Gastroesophageal sphincter (tissue), 4 donors: ENCODE measurements at regions not wholly inside any gene's neighbourhood (a gene's known extent, or its start where the extent isn't known, plus 50 kb on each side); places are given as distances from the start of the nearest gene placed in this dataset.

ENCODE experiments used
- ATAC-seq: fragments of 150-250 bp; one replicate; pipeline ENCODE4 v1.9.1; 2016; ENCODE audit warnings: mild to moderate bottlenecking, moderate library complexity
- H3K27ac ChIP-seq, 4 donors: fragments of 200-600 bp; sonication (generic) in 3 of 4; 1 replicate in 3 of 4; 2 replicates in 1 of 4; pipeline ENCODE4 v1.5.1; 2016 to 2019
- H3K27me3 ChIP-seq: fragments of 200-600 bp; sonication (generic); one replicate; pipeline ENCODE4 v1.5.1; 2019
- H3K36me3 ChIP-seq, 2 donors: fragments of 200-600 bp; sonication (generic); one replicate each; pipeline ENCODE4 v1.5.1; 2019; ENCODE audit warnings: control low read depth in 1 of 2
- H3K4me1 ChIP-seq, 3 donors: fragments of 200-600 bp; sonication (generic); 1 replicate in 2 of 3; 2 replicates in 1 of 3; pipeline ENCODE4 v1.5.1; 2016 to 2019; ENCODE audit warnings: control low read depth in 2 of 3
- H3K4me3 ChIP-seq, 2 donors: fragments of 200-600 bp; sonication (generic); one replicate each; pipeline ENCODE4 v1.5.1; 2019; ENCODE audit warnings: mild to moderate bottlenecking in 1 of 2, moderate library complexity in 1 of 2
- H3K9me3 ChIP-seq, 3 donors: fragments of 200-600 bp; sonication (generic); one replicate each; pipeline ENCODE4 v1.5.1; 2017 to 2019; ENCODE audit warnings: control low read depth in 2 of 3
- CTCF ChIP-seq, 4 experiments: fragments of 200-600 bp in 2 of 4; fragments of 450-650 bp in 2 of 4; sonication (generic) in 1 of 4; IDR thresholded peaks; one replicate each; pipeline ENCODE4 v1.5.1; 2017 to 2019; ENCODE audit warnings: antibody characterized with exemption in 4 of 4, mild to moderate bottlenecking in 2 of 4, moderate library complexity in 2 of 4
- EP300 ChIP-seq: sonication (generic); formaldehyde crosslinking; IDR thresholded peaks from one replicate; pipeline ENCODE4 v1.6.1; 2017; ENCODE audit warnings: antibody characterized with exemption, mild to moderate bottlenecking
- POLR2A ChIP-seq, 2 donors: fragments of 450-650 bp; IDR thresholded peaks; one replicate each; pipeline ENCODE4 v1.6.1; 2017; ENCODE audit warnings: antibody characterized with exemption in 2 of 2, mild to moderate bottlenecking in 2 of 2, moderate library complexity in 1 of 2
- POLR2AphosphoS5 ChIP-seq: sonication (generic); formaldehyde crosslinking; IDR thresholded peaks from one replicate; pipeline ENCODE4 v1.6.1; 2017; ENCODE audit warnings: antibody characterized with exemption
- WGBS, 2 donors: methylation state at CpG; one replicate each; pipeline ENCODE4 v1.1.5; 2018; ENCODE audit warnings: low coverage in 1 of 2; 5-methylcytosine and 5-hydroxymethylcytosine counted together

DNA sequence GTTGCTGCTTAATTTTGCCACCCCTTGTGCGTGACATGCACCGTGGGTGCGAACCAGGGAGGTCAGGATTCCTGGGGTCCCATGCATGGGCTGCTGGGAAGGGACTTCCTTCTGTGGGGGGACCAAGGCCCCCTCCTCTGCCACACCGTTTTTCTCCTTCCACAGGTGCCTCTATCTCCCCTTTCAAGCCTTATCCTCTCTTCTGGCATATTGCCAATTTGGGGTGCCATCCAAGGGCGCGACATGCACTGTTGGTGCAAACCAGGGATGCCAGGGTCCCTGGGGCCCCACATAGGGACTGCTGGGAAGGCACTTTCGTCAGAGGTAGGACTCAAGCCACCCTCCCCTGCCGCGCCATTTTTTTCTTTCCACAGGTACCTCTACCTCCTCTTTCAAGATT, 289.0 kb downstream of the ALG10 start:
- no peak overlapping the region for H3K4me3 ChIP-seq
- H3K27ac ChIP-seq: no peak overlapping the region
- peaks cover 0 to 34% (median 0%) of the 10 kb centered on the region in 3 donors for H3K9me3 ChIP-seq
- no peak for TF ChIP-seq POLR2A (IDR thresholded peaks at IDR 0.05)
- no peak for TF ChIP-seq POLR2AphosphoS5
- no peak for TF ChIP-seq EP300
- no peak for TF ChIP-seq CTCF (IDR thresholded peaks at IDR 0.05)
- peaks cover 16% of the 10 kb centered on the region for H3K27me3 ChIP-seq
- H3K4me1 ChIP-seq: no peaks in the 10 kb centered on the region
- 65 to 93% methylated on average over 3 to 9 of the region's 9 CpGs for WGBS, 2 donors
- H3K36me3 ChIP-seq: no peaks in the 10 kb centered on the region
- no peak for ATAC-seq

DNA sequence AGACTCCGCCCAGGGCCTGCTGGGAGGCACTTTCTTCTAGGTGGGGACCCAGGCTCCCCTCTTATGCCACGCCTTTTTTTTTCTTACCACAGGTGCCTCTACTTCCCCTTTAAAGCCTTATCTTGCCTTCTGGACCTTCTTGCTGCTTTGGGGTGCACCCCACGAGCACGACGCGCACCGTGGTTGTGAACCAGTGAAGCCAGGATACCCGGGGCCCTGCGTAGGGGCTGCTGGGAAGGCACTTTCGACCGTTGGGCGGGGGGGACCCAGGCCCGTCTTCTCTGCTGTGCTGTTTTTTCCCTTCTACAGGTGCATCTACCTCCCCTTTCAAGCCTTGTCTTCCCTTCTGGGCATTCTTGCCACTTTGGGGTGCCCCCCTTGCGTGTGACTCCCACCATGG, 305.4 kb downstream of the ALG10 start:
- Histone ChIP-seq H3K4me1 (no peaks in the 10 kb centered on the region), H3K4me3 (no peak overlapping the region), H3K9me3 (peaks cover 0 to 45% (median 0%) of the 10 kb centered on the region in 3 donors), H3K27ac (no peak overlapping the region), H3K27me3 (peaks cover 66% of the 10 kb centered on the region), H3K36me3 (no peaks in the 10 kb centered on the region)
- ATAC-seq: no peak
- WGBS, 2 donors: 86% methylated on average over 13 of the region's 14 CpGs; no CpG with 5 or more reads in 1 of the 2 donors
- TF ChIP-seq POLR2AphosphoS5 (no peak), POLR2A (IDR thresholded peaks at IDR 0.05) (no peak), EP300 (no peak), CTCF (IDR thresholded peaks at IDR 0.05) (no peak)

- Histone ChIP-seq H3K4me1 (no peaks in the 10 kb centered on the region), H3K27ac (no peak overlapping the region), H3K4me3 (no peak overlapping the region), H3K9me3 (peaks cover 0 to 40% (median 0%) of the 10 kb centered on the region in 3 donors), H3K36me3 (no peaks in the 10 kb centered on the region), H3K27me3 (peaks cover 85% of the 10 kb centered on the region)
- no peak for TF ChIP-seq CTCF (IDR thresholded peaks at IDR 0.05)
- no peak for TF ChIP-seq EP300
- TF ChIP-seq POLR2AphosphoS5: no peak
- no peak for TF ChIP-seq POLR2A (IDR thresholded peaks at IDR 0.05)
- ATAC-seq: no peak
- 85% methylated on average over 18 of the region's 24 CpGs; no CpG with 5 or more reads in 1 of the 2 donors for WGBS, 2 donors
These were observed 311.0 kb downstream of the ALG10 start for GRCh38 chr12:34333337-34333736.

DNA sequence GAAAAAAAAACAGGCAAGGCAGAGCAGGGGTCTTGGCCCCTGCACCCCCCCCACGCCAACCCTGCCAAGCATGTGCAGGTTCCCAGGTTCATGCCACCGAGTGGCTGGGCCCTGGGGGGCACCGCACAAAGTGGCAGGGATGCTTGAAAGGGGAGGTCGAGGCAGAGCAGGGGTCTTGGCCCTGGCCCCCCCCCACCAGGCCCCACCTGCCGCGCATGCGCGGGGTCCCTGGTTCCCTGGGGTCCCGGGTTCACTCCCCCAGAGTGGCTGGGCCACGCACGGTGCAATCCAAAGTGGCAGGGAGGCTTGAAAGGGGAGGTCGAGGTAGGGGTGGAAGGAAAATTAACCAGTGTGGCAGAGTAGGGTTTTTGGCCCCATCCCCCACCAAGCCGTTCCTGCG, 312.2 kb downstream of the ALG10 start:
- no peak for ATAC-seq
- H3K36me3 ChIP-seq: no peaks in the 10 kb centered on the region
- WGBS, 2 donors: 39% methylated on average over 3 of the region's 14 CpGs; no CpG with 5 or more reads in 1 of the 2 donors
- H3K27me3 ChIP-seq: peaks cover 94% of the 10 kb centered on the region
- no peak overlapping the region for H3K27ac ChIP-seq
- TF ChIP-seq EP300: no peak
- no peak for TF ChIP-seq POLR2A (IDR thresholded peaks at IDR 0.05)
- TF ChIP-seq CTCF (IDR thresholded peaks at IDR 0.05): no peak
- no peak for TF ChIP-seq POLR2AphosphoS5
- H3K4me3 ChIP-seq: no peak overlapping the region
- H3K9me3 ChIP-seq: peaks cover 0 to 41% (median 0%) of the 10 kb centered on the region in 3 donors
- H3K4me1 ChIP-seq: no peaks in the 10 kb centered on the region

GRCh38 chr12:34334953-34335743, 312.9 kb downstream of the ALG10 start:
- 32 to 33% methylated on average over 9 to 14 of the region's 47 CpGs for WGBS, 2 donors
- Histone ChIP-seq H3K36me3 (no peaks in the 10 kb centered on the region), H3K9me3 (peaks cover 0 to 46% (median 0%) of the 10 kb centered on the region in 3 donors), H3K27me3 (peaks cover 97% of the 10 kb centered on the region), H3K4me1 (no peaks in the 10 kb centered on the region), H3K4me3 (no peak overlapping the region), H3K27ac (no peak overlapping the region)
- TF ChIP-seq CTCF (IDR thresholded peaks at IDR 0.05): no peak
- TF ChIP-seq EP300: no peak
- no peak for TF ChIP-seq POLR2A (IDR thresholded peaks at IDR 0.05)
- TF ChIP-seq POLR2AphosphoS5: no peak
- ATAC-seq: no peak
